IPS-20b (cell line): ENCODE measurements at regions not wholly inside any gene's neighbourhood (a gene's known extent, or its start where the extent isn't known, plus 50 kb on each side); places are given as distances from the start of the nearest gene placed in this dataset.
"Not testable (repeated sequence)": the region's sequence is repeated elsewhere in the genome, so short reads cannot be mapped to it uniquely, and the experiment has no call there.

ENCODE experiments used
- H3K27ac ChIP-seq: one replicate; pipeline ENCODE4 v1.5.1; 2013; ENCODE audit warnings: low read length
- H3K27me3 ChIP-seq: 2 replicates; pipeline ENCODE4 v1.6.1; 2013; ENCODE audit warnings: mild to moderate bottlenecking, low read length, inconsistent platforms; ENCODE audit not compliant: insufficient read depth
- H3K36me3 ChIP-seq: 2 replicates; pipeline ENCODE4 v1.6.1; 2013; ENCODE audit warnings: low read depth, mild to moderate bottlenecking, inconsistent platforms, low read length, moderate library complexity; ENCODE audit not compliant: insufficient read depth
- H3K4me1 ChIP-seq: 2 replicates; pipeline ENCODE4 v1.6.1; 2013; ENCODE audit warnings: mild to moderate bottlenecking, control low read depth, inconsistent platforms, low read length, moderate library complexity; ENCODE audit not compliant: insufficient read depth
- H3K4me3 ChIP-seq: 2 replicates; pipeline ENCODE4 v1.5.1; 2013; ENCODE audit warnings: mild to moderate bottlenecking, low read length, inconsistent platforms
- H3K9ac ChIP-seq: 2 replicates; pipeline ENCODE4 v1.6.1; 2013; ENCODE audit warnings: low read depth, mild to moderate bottlenecking, inconsistent platforms, low read length, moderate library complexity
- H3K9me3 ChIP-seq: 2 replicates; pipeline ENCODE4 v1.6.1; 2013; ENCODE audit warnings: mild to moderate bottlenecking, low read depth, low read length, inconsistent platforms; ENCODE audit not compliant: insufficient read depth

DNA sequence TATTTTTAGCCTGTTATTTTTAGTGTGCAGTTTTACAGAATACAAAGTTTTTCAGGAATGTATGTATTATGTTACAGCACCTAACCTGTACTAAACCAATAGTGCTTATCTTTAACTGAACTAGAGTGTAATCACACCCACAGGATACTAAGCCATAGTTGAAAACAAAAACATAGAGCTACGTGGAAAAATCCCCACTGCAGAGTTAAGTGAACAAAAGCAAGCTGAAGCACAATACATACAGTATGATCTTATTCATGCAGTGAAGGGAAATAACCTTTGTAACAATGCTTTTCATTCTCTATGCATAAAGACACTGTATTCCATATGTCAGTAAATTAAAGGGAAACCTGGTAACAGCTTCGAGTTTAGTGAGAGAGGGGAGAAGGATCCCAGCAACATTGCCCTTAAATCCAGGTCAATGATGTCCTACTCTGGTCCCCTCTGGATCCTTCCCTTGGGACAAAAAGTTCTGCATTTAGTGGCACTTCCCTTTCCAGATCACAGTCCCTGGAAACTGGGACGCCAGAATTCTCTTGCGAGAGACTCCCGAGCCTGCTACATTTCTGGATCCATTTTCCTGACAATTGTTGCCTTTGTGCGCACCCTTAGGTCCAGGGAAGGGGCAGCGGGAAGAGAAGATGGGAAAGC, 121.3 kb upstream of the CCND2 start:
- Histone ChIP-seq H3K27ac (no peak overlapping the region), H3K36me3 (no peaks in the 10 kb centered on the region), H3K9me3 (no peaks in the 10 kb centered on the region), H3K4me1 (peaks cover 18% of the 10 kb centered on the region), H3K4me3 (no peak overlapping the region), H3K9ac (no peak overlapping the region), H3K27me3 (no peaks in the 10 kb centered on the region)

DNA sequence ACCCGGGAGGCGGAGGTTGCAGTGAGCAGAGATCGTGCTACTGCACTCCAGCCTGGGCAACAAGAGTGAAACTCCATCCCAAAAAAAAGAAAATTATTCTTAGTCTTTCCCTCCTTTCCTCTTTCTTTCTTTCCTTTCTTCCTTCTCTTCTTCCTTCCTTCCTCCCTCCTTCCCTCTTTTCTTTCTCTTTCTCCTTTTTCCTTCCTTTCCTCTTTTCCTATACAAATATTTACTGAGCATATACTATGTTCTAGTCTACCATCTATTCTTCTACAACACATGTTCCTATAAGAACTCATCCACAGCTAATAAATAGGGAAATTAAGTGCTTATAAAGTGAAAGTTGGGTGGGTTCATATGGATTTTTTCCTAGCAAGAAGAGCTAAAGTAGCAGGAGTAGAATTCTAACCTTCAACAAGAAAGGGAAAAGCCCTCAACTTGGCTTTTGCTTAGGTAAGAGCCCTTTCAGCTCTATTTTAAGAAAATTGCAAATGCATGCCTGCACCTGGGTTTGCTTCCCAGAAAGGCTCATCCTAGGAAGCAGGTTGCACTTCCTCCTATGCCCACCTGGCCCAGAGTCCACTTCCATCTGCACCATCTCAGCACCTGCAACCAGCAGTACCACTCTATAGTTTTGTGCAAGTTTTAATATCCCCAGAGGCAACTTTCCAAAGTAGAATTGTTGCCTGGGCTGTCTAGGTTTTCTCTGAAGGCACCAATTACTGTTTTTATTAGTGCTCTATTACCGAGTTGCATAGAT, 122.0 kb upstream of the CCND2 start:
- Histone ChIP-seq H3K27me3 (no peaks in the 10 kb centered on the region), H3K9ac (no peak overlapping the region), H3K27ac (no peak overlapping the region), H3K4me3 (no peak overlapping the region), H3K9me3 (no peaks in the 10 kb centered on the region), H3K36me3 (no peaks in the 10 kb centered on the region), H3K4me1 (peaks cover 18% of the 10 kb centered on the region)

DNA sequence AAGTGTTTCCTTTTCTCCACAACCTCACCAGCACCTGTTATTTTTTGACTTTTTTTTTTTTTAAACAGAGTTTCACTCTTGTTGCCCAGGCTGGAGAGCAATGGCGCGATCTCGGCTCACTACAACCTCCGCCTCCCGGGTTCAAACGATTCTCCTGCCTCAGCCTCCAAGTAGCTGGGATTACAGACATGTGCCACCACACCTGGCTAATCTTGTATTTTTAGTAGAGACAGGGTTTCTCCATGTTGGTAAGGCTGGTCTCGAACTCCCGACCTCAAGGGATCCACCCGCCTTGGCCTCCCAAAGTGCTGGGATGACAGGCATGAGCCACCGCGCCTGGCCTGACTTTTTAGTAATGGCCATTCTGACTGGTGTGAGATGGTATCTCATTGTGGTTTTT, 123.2 kb upstream of the CCND2 start:
- not testable (repeated sequence) for H3K27me3 ChIP-seq

DNA sequence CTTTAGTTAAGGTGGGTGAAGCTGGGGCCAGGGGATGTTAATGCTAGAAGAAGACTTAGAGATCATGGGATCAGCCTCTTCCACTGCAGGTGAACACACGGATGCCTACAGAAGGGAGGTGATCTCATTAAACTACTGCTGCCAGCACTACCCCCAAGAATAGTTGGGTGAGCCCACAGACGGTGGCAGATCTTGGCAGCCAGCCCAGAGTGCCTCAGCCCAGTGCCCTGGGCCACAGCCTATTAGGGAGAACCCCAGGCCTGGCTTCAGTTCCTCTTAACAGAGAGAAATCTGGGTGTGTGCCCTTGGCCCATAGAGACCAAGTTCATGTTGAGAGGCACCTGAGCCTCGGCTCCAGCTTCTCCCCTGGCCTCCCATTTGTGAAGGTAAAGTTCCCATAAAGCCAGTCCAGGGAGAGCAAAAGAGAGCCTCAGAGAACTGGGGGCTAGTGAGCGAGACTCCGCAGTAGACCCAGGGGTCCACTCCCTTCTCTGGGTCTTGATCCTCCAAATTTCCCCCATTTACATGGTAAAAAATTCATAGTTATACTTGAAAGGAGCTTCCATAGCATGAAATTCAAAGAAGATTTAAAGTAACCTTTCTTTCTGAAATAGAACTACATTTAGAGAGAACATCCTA, 125.0 kb upstream of the CCND2 start:
- H3K27ac ChIP-seq = no peak overlapping the region
- H3K4me3 ChIP-seq = no peak overlapping the region
- no peaks in the 10 kb centered on the region for H3K36me3 ChIP-seq
- no peaks in the 10 kb centered on the region; the same call in 1 of the 2 replicates for H3K27me3 ChIP-seq
- H3K9me3 ChIP-seq = no peaks in the 10 kb centered on the region
- H3K9ac ChIP-seq = no peak overlapping the region
- peaks cover 10% of the 10 kb centered on the region for H3K4me1 ChIP-seq

More for the DNA sequence above, 123.2 kb upstream of the CCND2 start:
- not testable (repeated sequence) for H3K4me3 ChIP-seq, H3K36me3 ChIP-seq, H3K9me3 ChIP-seq, H3K27ac ChIP-seq, H3K9ac ChIP-seq
- peaks cover 10% of the 10 kb centered on the region for H3K4me1 ChIP-seq

DNA sequence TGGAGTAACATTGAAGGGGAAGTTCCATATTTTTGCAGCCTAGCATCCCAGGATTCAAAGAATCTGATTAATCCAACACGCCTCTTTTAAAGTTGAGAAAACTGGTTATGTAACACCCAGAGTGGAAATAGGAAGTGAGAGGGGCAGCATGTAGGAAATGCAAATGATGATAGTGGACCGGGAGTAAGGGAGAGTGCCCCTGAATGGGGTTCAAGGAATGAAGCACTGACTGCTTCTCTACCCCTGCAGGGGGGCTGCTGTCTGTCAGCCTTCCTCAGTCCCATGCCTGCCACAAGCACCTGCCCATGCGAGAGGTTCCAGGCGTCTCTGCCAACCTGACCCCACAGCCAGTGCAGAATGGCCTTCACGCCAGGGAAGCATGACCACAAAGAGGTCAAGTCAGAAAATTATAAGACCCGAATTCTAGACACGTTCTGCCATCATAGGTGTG, 126.5 kb upstream of the CCND2 start:
- Histone ChIP-seq H3K4me1 (peaks cover 10% of the 10 kb centered on the region), H3K27ac (no peak overlapping the region), H3K9ac (no peak overlapping the region), H3K4me3 (0 out of 2 replicates have a peak overlapping the region, but pooled peaks have one; percentile 6), H3K36me3 (no peaks in the 10 kb centered on the region), H3K9me3 (no peaks in the 10 kb centered on the region), H3K27me3 (no peaks in the 10 kb centered on the region; the same call in 1 of the 2 replicates)

DNA sequence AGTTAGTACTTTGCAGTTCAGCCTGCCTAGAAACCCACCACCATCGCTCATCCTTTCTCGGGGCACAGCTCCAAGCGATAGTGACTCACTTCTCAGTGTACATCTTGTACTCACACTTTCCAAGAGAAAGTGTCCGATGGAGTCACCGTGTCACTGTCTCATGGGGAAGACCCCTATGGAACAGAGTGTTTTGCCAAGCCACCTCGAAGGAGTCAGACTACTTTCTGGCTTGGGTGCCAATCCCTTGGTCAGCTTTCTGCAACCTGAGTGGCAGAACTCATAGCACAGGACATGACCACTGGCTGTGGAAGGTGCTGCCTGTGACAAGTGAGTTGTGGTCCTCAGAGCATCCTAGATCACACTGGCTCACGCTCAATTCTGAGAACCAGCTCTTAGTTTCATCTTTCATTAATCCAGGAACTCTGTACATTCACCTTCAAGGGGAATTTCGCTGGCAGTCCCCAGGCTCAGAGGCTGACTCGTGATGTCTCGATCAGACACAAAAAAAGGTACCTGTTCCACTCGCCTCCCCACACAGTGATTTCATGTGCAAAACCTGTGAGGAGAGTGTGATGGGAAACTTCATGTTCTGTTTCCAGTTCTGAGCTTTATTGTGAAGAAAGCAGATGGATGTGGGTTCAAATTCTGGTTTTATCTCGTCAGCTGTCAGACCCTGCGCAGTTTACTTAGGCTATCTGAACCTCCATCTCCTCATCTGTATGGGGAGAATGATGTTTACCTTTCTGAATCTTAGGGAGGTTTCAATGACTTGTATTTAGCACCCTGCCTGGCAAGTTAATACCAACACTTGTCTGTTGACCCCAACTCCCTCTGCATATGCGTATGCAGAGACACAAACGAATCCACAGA, 127.3 kb upstream of the CCND2 start:
- Histone ChIP-seq H3K36me3 (no peaks in the 10 kb centered on the region), H3K9me3 (no peaks in the 10 kb centered on the region), H3K27me3 (no peaks in the 10 kb centered on the region; the same call in 1 of the 2 replicates), H3K27ac (no peak overlapping the region), H3K4me1 (peaks cover 10% of the 10 kb centered on the region), H3K9ac (no peak overlapping the region), H3K4me3 (0 out of 2 replicates have a peak overlapping the region, but pooled peaks have one; percentile 6)

DNA sequence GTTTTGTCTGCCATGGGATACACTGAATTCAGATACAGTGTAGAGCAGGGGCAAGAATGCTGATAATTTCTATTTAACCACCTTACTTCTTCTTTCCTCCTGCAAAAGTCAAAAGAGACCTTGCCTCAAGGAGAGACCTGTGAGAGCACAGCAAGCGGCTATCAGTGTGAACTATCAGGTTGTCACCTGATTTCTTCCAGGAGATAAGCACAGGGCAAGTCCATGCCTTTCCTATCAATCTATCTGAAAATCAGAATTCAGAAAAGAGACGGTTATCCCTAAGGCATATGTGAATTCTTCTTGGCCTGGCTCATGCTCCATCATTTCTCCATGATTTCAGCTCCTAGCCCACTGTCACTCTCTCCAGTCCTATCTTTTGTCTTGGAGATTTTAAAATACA, 128.9 kb upstream of the CCND2 start:
- no peaks in the 10 kb centered on the region for H3K36me3 ChIP-seq
- H3K9ac ChIP-seq = no peak overlapping the region
- H3K27me3 ChIP-seq = no peaks in the 10 kb centered on the region; the same call in 1 of the 2 replicates
- H3K4me1 ChIP-seq = peaks cover 15% of the 10 kb centered on the region
- no peak overlapping the region for H3K4me3 ChIP-seq
- no peaks in the 10 kb centered on the region; the same call in 1 of the 2 replicates for H3K9me3 ChIP-seq
- no peak overlapping the region for H3K27ac ChIP-seq

DNA sequence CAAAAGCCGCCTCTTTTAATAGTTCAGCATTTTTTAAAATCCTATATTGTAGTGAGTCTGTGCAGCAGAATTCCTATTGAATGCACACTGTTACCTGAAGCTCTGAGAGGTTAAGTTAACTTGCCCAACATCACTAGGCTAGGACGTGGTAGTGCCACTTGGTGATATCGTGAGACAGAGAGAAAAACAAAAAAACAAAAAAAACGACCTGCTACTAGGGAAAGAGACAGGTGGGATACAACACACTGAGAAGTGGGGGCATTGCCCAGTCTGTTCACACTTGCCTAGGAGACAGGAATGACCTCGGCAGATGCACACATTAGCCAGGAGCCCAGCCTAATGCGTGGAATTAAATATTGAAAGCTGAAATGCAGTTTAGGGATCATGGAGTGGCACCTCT, 129.7 kb upstream of the CCND2 start:
- H3K4me1 ChIP-seq = peaks cover 15% of the 10 kb centered on the region
- no peaks in the 10 kb centered on the region for H3K36me3 ChIP-seq

DNA sequence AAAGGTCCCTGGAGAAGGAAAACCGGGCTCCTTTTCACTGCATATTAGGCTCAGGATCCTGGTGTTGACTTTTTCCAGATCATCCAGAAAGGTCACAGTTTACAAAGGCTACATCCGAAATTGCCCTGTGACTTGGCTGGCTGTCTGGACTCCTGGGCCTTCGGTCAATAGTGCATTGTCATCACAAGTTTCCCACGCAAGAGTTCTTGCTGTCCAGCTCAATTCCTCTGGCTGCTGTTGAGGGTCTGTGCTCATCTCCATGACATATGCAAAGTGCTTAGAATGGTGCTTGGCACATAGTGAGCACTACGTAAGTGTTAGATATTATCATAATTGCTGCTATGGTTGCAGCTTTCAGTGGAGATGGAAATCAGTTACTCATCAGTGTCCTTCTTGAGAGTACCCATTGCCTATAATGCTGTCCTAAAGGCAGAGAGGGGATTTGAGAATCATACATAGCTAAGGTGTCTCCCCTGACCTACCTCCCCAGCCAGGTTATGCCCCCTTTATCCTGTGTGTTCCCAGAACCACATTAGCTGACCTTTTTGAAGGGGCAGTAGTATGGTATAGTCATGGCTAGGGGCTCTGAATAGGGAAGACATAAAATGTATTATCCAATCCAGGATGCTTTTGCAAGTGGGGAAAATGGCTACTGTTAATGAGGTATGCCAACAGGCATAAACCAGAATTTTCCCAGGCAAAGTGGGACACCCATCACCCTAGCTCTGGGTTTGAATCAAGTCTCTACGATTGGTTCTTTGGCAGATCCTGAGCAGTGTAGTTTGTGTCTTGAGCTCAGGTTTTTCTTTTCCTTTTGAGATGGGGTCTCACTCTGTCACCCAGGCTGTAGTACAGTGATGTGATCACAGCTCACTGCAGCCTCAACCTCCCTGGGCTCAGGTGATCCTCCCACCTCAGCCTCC, 132.0 kb upstream of the CCND2 start:
- Histone ChIP-seq H3K4me3 (no peak overlapping the region), H3K9me3 (no peaks in the 10 kb centered on the region; the same call in 1 of the 2 replicates), H3K9ac (no peak overlapping the region), H3K36me3 (no peaks in the 10 kb centered on the region), H3K4me1 (peaks cover 8% of the 10 kb centered on the region; the same call in 1 of the 2 replicates), H3K27me3 (no peaks in the 10 kb centered on the region; the same call in 1 of the 2 replicates), H3K27ac (no peak overlapping the region)

More for the DNA sequence above, 129.7 kb upstream of the CCND2 start:
- Histone ChIP-seq H3K9ac (no peak overlapping the region), H3K4me3 (no peak overlapping the region), H3K27me3 (no peaks in the 10 kb centered on the region; the same call in 1 of the 2 replicates), H3K9me3 (no peaks in the 10 kb centered on the region; the same call in 1 of the 2 replicates), H3K27ac (no peak overlapping the region)

DNA sequence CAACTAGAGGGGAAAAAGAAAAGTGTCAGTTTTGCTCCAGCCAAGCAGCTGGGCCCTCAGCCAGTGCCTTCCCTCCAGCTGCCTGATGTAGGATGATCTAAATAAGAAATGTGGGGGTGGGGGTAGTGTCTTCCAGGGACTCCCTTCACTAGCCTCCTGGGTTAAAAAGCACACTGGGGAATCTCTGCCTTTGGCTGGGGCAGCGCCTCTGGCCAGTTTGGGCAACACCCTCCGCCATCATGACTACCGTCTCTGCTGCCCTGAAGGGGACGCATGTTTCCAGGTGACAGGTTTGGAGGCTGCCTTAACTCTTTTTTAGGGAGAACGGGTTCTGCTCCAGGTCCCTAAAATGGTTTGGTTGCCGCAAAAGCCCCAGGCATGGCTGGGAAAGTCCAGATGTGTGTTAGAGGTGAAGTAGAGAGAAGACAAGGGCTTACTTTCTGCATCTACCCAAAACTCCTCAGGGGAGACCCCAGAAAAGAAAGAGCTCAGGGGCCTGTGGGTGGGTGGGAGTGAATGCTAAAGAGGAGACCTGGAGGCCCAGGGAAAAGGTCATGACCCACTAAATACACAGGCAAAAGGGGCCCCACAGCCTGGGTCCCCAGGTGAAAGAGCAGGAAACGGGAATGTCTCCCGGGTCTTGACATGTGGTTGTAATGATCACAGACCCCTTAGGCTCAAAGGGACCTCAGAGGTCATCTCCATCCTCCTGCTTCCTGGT, 132.8 kb upstream of the CCND2 start:
- H3K9me3 ChIP-seq = no peaks in the 10 kb centered on the region; the same call in 1 of the 2 replicates
- H3K9ac ChIP-seq = no peak overlapping the region
- no peaks in the 10 kb centered on the region; the same call in 1 of the 2 replicates for H3K27me3 ChIP-seq
- H3K4me3 ChIP-seq = no peak overlapping the region
- H3K27ac ChIP-seq = no peak overlapping the region
- H3K36me3 ChIP-seq = no peaks in the 10 kb centered on the region
- peaks cover 15% of the 10 kb centered on the region for H3K4me1 ChIP-seq
